ENCODE measurements at regions not wholly inside any gene's neighbourhood (a gene's known extent, or its start where the extent isn't known, plus 50 kb on each side); places are given as distances from the start of the nearest gene placed in this dataset.

DNA sequence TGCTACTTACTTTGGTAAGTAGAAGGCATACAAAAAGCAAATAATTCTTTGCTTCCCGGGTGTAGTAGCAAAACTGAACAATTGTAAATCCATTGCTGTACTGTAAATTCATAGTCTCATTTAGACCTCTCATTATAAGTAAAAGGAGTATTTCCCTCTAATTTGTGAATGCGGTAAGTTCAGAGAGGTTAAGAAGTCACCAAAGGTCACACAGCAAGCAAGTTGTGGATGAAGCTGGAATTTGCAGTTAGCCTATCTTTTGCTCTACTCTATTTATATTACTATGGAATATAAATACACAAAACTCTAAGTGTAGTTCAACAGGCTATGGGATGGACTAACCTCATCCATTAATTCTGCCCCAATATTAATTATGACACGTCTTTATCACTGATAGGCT is 508.3 kb downstream of the MCTP2 start:
- Histone ChIP-seq H3K4me1 (ENCODE audit: low read length) (no peaks in the 10 kb centered on the region), H3K4me2 (ENCODE audit: low read length) (no peak overlapping the region), H4K20me1 (ENCODE audit: insufficient read depth, low read length) (no peaks in the 10 kb centered on the region), H3K27ac (ENCODE audit: low read length) (no peak overlapping the region), H3K4me3 (ENCODE audit: low read length) (no peak overlapping the region), H3K9ac (ENCODE audit: low read length) (no peak overlapping the region), H3K79me2 (ENCODE audit: low read length) (no peaks in the 10 kb centered on the region), H2AFZ (ENCODE audit: low read depth, low read length) (no peak overlapping the region), H3K36me3 (replicated peaks; ENCODE audit: low read depth, low read length) (no peaks in the 10 kb centered on the region), H3K9me3 (ENCODE audit: insufficient read depth, low read length) (no peaks in the 10 kb centered on the region), H3K27me3 (ENCODE audit: low read depth, low read length) (peaks cover 9% of the 10 kb centered on the region; the same call in 1 of the 2 replicates)
- TF ChIP-seq, protein P1, sequence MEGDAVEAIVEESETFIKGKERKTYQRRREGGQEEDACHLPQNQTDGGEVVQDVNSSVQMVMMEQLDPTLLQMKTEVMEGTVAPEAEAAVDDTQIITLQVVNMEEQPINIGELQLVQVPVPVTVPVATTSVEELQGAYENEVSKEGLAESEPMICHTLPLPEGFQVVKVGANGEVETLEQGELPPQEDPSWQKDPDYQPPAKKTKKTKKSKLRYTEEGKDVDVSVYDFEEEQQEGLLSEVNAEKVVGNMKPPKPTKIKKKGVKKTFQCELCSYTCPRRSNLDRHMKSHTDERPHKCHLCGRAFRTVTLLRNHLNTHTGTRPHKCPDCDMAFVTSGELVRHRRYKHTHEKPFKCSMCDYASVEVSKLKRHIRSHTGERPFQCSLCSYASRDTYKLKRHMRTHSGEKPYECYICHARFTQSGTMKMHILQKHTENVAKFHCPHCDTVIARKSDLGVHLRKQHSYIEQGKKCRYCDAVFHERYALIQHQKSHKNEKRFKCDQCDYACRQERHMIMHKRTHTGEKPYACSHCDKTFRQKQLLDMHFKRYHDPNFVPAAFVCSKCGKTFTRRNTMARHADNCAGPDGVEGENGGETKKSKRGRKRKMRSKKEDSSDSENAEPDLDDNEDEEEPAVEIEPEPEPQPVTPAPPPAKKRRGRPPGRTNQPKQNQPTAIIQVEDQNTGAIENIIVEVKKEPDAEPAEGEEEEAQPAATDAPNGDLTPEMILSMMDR (IDR thresholded peaks at IDR 0.05; ENCODE audit: low read depth, low read length), result no peak
- no peak for TF ChIP-seq EZH2phosphoT487 (IDR thresholded peaks at IDR 0.05; ENCODE audit: low read depth)

DNA sequence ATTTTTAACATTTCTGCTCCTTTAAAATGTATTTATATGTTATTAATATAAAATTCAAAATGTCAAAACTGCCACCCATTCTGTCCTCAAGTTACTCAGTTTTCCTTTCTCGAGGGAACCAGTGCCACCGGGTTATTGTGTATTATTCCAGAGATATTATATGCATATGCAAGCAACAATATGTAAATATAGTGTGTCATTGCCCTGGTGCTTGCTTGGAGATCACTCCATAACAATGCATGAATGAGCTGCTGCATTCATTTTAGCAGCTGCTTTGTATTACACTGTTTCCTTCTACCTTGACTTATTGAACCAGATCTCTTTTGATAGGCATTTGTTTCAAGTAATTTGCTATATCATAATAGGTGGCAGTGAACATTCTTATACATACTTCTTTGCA is 509.1 kb downstream of the MCTP2 start:
- H3K4me2 ChIP-seq (ENCODE audit: low read length), result no peak overlapping the region
- H3K27me3 ChIP-seq (ENCODE audit: low read depth, low read length), result peaks cover 4% of the 10 kb centered on the region; the same call in 1 of the 2 replicates
- no peaks in the 10 kb centered on the region for H3K9me3 ChIP-seq (ENCODE audit: insufficient read depth, low read length)
- no peaks in the 10 kb centered on the region for H3K79me2 ChIP-seq (ENCODE audit: low read length)
- H4K20me1 ChIP-seq (ENCODE audit: insufficient read depth, low read length), result no peaks in the 10 kb centered on the region
- H3K4me1 ChIP-seq (ENCODE audit: low read length), result no peaks in the 10 kb centered on the region
- H3K27ac ChIP-seq (ENCODE audit: low read length), result no peak overlapping the region
- H2AFZ ChIP-seq (ENCODE audit: low read depth, low read length), result no peak overlapping the region
- no peak overlapping the region for H3K9ac ChIP-seq (ENCODE audit: low read length)
- H3K36me3 ChIP-seq (replicated peaks; ENCODE audit: low read depth, low read length), result no peaks in the 10 kb centered on the region
- H3K4me3 ChIP-seq (ENCODE audit: low read length), result no peak overlapping the region
- TF ChIP-seq, protein P1 (IDR thresholded peaks at IDR 0.05; ENCODE audit: low read depth, low read length), result no peak
- no peak for TF ChIP-seq EZH2phosphoT487 (IDR thresholded peaks at IDR 0.05; ENCODE audit: low read depth)

DNA sequence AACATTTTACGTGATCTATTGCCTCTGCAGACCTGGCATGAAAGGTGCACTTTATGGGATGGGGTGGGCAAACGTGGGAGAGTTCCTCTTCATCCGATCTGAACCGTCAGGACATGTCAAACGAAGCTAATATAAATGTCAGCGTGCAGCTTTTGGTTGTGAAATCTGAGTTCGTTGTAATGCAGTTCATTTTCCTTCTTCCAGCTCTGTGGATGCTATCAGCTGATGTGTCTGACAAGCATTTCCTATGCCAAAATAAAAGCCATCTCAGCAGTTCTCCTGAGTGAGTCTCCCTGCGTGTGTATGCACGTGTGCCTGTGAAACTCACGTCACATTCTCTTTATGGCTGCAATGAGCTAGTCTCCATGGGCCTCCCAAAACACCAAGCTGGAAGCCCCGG is 512.3 kb downstream of the MCTP2 start:
- Histone ChIP-seq H3K36me3 (replicated peaks; ENCODE audit: low read depth, low read length) (no peaks in the 10 kb centered on the region), H3K27me3 (ENCODE audit: low read depth, low read length) (no peaks in the 10 kb centered on the region), H4K20me1 (ENCODE audit: insufficient read depth, low read length) (no peaks in the 10 kb centered on the region), H2AFZ (ENCODE audit: low read depth, low read length) (no peak overlapping the region), H3K79me2 (ENCODE audit: low read length) (no peaks in the 10 kb centered on the region), H3K4me1 (ENCODE audit: low read length) (no peaks in the 10 kb centered on the region), H3K4me3 (ENCODE audit: low read length) (no peak overlapping the region), H3K9ac (ENCODE audit: low read length) (no peak overlapping the region), H3K27ac (ENCODE audit: low read length) (no peak overlapping the region), H3K4me2 (ENCODE audit: low read length) (no peak overlapping the region), H3K9me3 (ENCODE audit: insufficient read depth, low read length) (no peaks in the 10 kb centered on the region)
- TF ChIP-seq, protein P1 (IDR thresholded peaks at IDR 0.05; ENCODE audit: low read depth, low read length), result no peak
- TF ChIP-seq EZH2phosphoT487 (IDR thresholded peaks at IDR 0.05; ENCODE audit: low read depth), result no peak

GRCh38 chr15:94744080-94744793 is 512.9 kb downstream of the MCTP2 start:
- H3K9ac ChIP-seq (ENCODE audit: low read length), result no peak overlapping the region
- H3K4me2 ChIP-seq (ENCODE audit: low read length), result no peak overlapping the region
- no peaks in the 10 kb centered on the region for H3K79me2 ChIP-seq (ENCODE audit: low read length)
- no peaks in the 10 kb centered on the region for H4K20me1 ChIP-seq (ENCODE audit: insufficient read depth, low read length)
- no peak overlapping the region for H3K4me3 ChIP-seq (ENCODE audit: low read length)
- no peak overlapping the region for H3K27ac ChIP-seq (ENCODE audit: low read length)
- H3K4me1 ChIP-seq (ENCODE audit: low read length), result no peaks in the 10 kb centered on the region
- H3K27me3 ChIP-seq (ENCODE audit: low read depth, low read length), result no peaks in the 10 kb centered on the region
- H3K9me3 ChIP-seq (ENCODE audit: insufficient read depth, low read length), result no peaks in the 10 kb centered on the region
- H3K36me3 ChIP-seq (replicated peaks; ENCODE audit: low read depth, low read length), result no peaks in the 10 kb centered on the region
- TF ChIP-seq EZH2phosphoT487 (IDR thresholded peaks at IDR 0.05; ENCODE audit: low read depth), result no peak
- TF ChIP-seq, protein P1 (IDR thresholded peaks at IDR 0.05; ENCODE audit: low read depth, low read length), result no peak
- H2AFZ ChIP-seq (ENCODE audit: low read depth, low read length), result no peak overlapping the region

All from OCI-LY3 (cell line).